GM23338 (cell line): ENCODE measurements at regions not wholly inside any gene's neighbourhood (a gene's known extent, or its start where the extent isn't known, plus 50 kb on each side); places are given as distances from the start of the nearest gene placed in this dataset.

ENCODE experiments used
- CREB1 ChIP-seq: fragments of 250-450 bp; sonication (Bioruptor Pico); IDR thresholded peaks from 2 replicates; pipeline ENCODE4 v1.5.0; 2020; ENCODE audit warnings: low read depth, mild to moderate bottlenecking, moderate library complexity
- CTCF ChIP-seq, 2 experiments: fragments of 200-600 bp in 1 of 2; sonication (generic) in 1 of 2; conservative IDR thresholded peaks; 2 replicates each; pipeline versions ENCODE4 v1.5.1 to v1.6.1; 2016 to 2017; ENCODE audit warnings: antibody characterized with exemption in 2 of 2, low read depth in 2 of 2, mild to moderate bottlenecking in 2 of 2, moderate library complexity in 1 of 2
- ETS1 ChIP-seq: IDR thresholded peaks from 2 replicates; pipeline ENCODE4 v1.6.1; 2016; ENCODE audit warnings: antibody characterized with exemption
- EZH2 ChIP-seq: fragments of 200-600 bp; sonication (generic); IDR thresholded peaks from one replicate; pipeline ENCODE4 v1.8.0; 2017; ENCODE audit warnings: antibody characterized with exemption, mild to moderate bottlenecking, low read depth; ENCODE audit not compliant: unreplicated experiment
- EZH2phosphoT487 ChIP-seq: fragments of 200-600 bp; sonication (generic); IDR thresholded peaks from one replicate; pipeline ENCODE4 v1.8.1; 2018; ENCODE audit warnings: antibody characterized with exemption; ENCODE audit not compliant: unreplicated experiment
- JUNB ChIP-seq: IDR thresholded peaks from one replicate; pipeline ENCODE4 v1.6.1; 2016; ENCODE audit warnings: antibody characterized with exemption; ENCODE audit not compliant: unreplicated experiment
- POLR2AphosphoS5 ChIP-seq: IDR thresholded peaks from 2 replicates; pipeline ENCODE4 v1.6.1; 2016; ENCODE audit warnings: antibody characterized with exemption, low read depth
- REST ChIP-seq: IDR thresholded peaks from one replicate; pipeline ENCODE4 v1.6.1; 2018; ENCODE audit warnings: antibody characterized with exemption; ENCODE audit not compliant: unreplicated experiment
- STAT1 ChIP-seq: IDR thresholded peaks from one replicate; pipeline ENCODE4 v1.6.1; 2016; ENCODE audit warnings: antibody characterized with exemption; ENCODE audit not compliant: unreplicated experiment
- ZNF114 ChIP-seq: fragments of 250-450 bp; sonication (Bioruptor Pico); IDR thresholded peaks from 2 replicates; pipeline ENCODE4 v1.5.0; 2020; ENCODE audit warnings: mild to moderate bottlenecking, moderate library complexity

- TF ChIP-seq EZH2phosphoT487, result no peak
- no peak for TF ChIP-seq CTCF (conservative IDR thresholded peaks at IDR 0.05; ENCODE audit: low read depth in 2 of 2)
- TF ChIP-seq EZH2, result no peak
- no peak for TF ChIP-seq REST
- TF ChIP-seq ZNF114 (CRISPR knock-in tag), result no peak
- TF ChIP-seq POLR2AphosphoS5, result no peak
- no peak for TF ChIP-seq CREB1 (CRISPR knock-in tag)
- no peak for TF ChIP-seq JUNB
- no peak for TF ChIP-seq STAT1
- TF ChIP-seq ETS1, result no peak
Measured at GRCh38 chr11:29956076-29956556, 60.7 kb downstream of the KCNA4 start.
